OCI-LY7 (cell line): ENCODE measurements at regions not wholly inside any gene's neighbourhood (a gene's known extent, or its start where the extent isn't known, plus 50 kb on each side); places are given as distances from the start of the nearest gene placed in this dataset.

Experiments
- BruUV-seq: library from RNA; stranded (reverse); fragments of 400-500 nt; replicated peaks from 2 replicates; lab custom pipeline; 2021; lab: Mats Ljungman, UMichigan
- CTCF ChIA-PET: fragments of 300-600 bp; sonication (Branson Sonifier 250); formaldehyde crosslinking; loops from one replicate; lab custom pipeline; 2022; ENCODE audit warnings: antibody characterized with exemption; ENCODE audit not compliant: unreplicated experiment; lab: Charles Lee
- POLR2A ChIA-PET: fragments of 300-600 bp; sonication (Branson Sonifier 250); formaldehyde crosslinking; loops from one replicate; lab custom pipeline; 2022; ENCODE audit warnings: antibody characterized with exemption; lab: Charles Lee
- DNase-seq: peaks from one replicate; pipeline ENCODE4 v3.0.0-alpha.2; 2015; ENCODE audit warnings: low spot score
- H2AFZ ChIP-seq: fragments of 200-600 bp; sonication (generic), shearing (Covaris generic); 2 replicates; pipeline ENCODE4 v1.6.1; 2014; ENCODE audit warnings: mild to moderate bottlenecking, antibody characterized with exemption, low read length, moderate library complexity
- H3K27ac ChIP-seq: fragments of 200-600 bp; sonication (generic); 2 replicates; pipeline ENCODE4 v1.5.1; 2014; ENCODE audit warnings: mixed run types, low read depth, mild to moderate bottlenecking, moderate library complexity, low read length, inconsistent platforms; ENCODE audit not compliant: poor library complexity, severe bottlenecking
- H3K36me3 ChIP-seq: fragments of 200-600 bp; sonication (generic); 2 replicates; pipeline ENCODE4 v1.6.1; 2014; ENCODE audit warnings: mild to moderate bottlenecking, antibody characterized with exemption, low read length, moderate library complexity, mixed read lengths; ENCODE audit not compliant: insufficient read depth
- H3K4me1 ChIP-seq: fragments of 200-600 bp; sonication (generic); 2 replicates; pipeline ENCODE4 v1.5.1; 2014; ENCODE audit warnings: mild to moderate bottlenecking, low read length; ENCODE audit not compliant: insufficient read depth, poor library complexity, severe bottlenecking
- H3K4me2 ChIP-seq: fragments of 200-600 bp; sonication (generic); 2 replicates; pipeline ENCODE4 v1.6.1; 2014; ENCODE audit warnings: mild to moderate bottlenecking, low read length
- H3K4me3 ChIP-seq: fragments of 200-600 bp; sonication (generic); 2 replicates; pipeline ENCODE4 v1.5.1; 2014; ENCODE audit warnings: mild to moderate bottlenecking, low read depth, low read length; ENCODE audit not compliant: poor library complexity, severe bottlenecking
- H3K79me2 ChIP-seq: fragments of 200-600 bp; sonication (generic); 2 replicates; pipeline ENCODE4 v1.6.1; 2016; ENCODE audit warnings: low read depth, mild to moderate bottlenecking, low read length, moderate library complexity, mixed read lengths; ENCODE audit not compliant: insufficient read depth
- H3K9me2 ChIP-seq: fragments of 200-600 bp; sonication (generic); 2 replicates; pipeline ENCODE4 v1.6.1; 2016; ENCODE audit warnings: mild to moderate bottlenecking, low read length, mixed read lengths; ENCODE audit not compliant: insufficient read depth
- H3K9me3 ChIP-seq: fragments of 200-600 bp; sonication (generic); 2 replicates; pipeline ENCODE4 v1.6.1; 2014; ENCODE audit warnings: mild to moderate bottlenecking, mixed run types, low read length, mixed read lengths
- H4K20me1 ChIP-seq: fragments of 200-600 bp; sonication (generic); 2 replicates; pipeline ENCODE4 v1.6.1; 2014; ENCODE audit warnings: mild to moderate bottlenecking, antibody characterized with exemption, low read length, moderate library complexity, mixed read lengths; ENCODE audit not compliant: insufficient read depth
- EZH2phosphoT487 ChIP-seq: fragments of 200-600 bp; sonication (generic); IDR thresholded peaks from 2 replicates; pipeline ENCODE4 v1.6.1; 2018; ENCODE audit warnings: low read depth, borderline replicate concordance, mild to moderate bottlenecking, mixed run types, antibody characterized with exemption, low read length, moderate library complexity, mixed read lengths
- intact Hi-C: fragments of 100-400 bp; cut with micrococcal nuclease; formaldehyde crosslinking; loops from one replicate; pipeline ENCODE4 v1.10.0; 2022; ENCODE audit not compliant: unreplicated experiment
- TF ChIP-seq, protein P1 (sequence below): fragments of 200-600 bp; sonication (generic); conservative IDR thresholded peaks from 2 replicates; pipeline ENCODE4 v1.5.1; 2014; ENCODE audit warnings: mild to moderate bottlenecking, antibody characterized with exemption, low read length, moderate library complexity, mixed read lengths

DNA sequence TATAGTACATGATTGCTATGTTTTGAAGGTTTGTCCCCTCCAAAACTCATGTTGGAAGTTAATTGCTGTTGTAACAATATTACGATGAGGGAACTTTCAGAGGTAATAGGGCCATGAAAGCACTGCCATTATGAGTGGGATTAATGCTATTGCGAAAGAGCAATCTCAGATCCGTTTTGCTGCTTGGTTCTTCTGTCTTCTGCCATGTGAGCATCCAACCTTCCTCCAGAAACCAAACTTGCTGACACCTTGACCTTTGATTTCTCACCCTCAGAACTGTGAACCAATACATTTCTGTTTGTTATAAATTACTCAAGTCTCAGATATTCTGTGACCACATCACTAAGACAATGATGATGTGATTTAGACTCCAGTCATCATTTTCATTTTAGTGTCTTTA is 2590.9 kb downstream of the PCDH9 start:
- POLR2A ChIA-PET, result interaction anchor here (1.0 kb wide), 1 partner anchor 11 kb away, joined by 3 read pairs; no protein-coding TSS in a partner anchor
- intact Hi-C loops, result no loop called here
- no TSS peak for BruUV-seq

DNA sequence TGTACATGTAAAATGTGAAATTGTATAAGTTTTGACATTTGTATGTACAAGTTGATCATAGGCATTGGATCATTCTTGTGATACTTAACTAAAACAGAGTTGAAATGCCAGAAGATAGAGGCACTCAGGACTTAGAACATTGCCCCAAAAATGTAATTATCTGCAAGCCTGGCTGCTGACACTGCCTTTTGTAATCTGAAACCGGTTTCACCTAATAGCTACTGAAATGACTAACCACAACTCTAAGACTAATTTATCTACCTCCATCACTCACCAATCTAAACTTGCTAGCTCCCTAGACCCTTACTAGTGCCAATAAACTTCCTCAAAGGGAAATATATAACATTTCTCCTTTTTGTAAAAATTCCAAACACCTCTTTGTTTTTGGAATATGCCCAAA is 2596.2 kb downstream of the PCDH9 start:
- TF ChIP-seq, protein P1, sequence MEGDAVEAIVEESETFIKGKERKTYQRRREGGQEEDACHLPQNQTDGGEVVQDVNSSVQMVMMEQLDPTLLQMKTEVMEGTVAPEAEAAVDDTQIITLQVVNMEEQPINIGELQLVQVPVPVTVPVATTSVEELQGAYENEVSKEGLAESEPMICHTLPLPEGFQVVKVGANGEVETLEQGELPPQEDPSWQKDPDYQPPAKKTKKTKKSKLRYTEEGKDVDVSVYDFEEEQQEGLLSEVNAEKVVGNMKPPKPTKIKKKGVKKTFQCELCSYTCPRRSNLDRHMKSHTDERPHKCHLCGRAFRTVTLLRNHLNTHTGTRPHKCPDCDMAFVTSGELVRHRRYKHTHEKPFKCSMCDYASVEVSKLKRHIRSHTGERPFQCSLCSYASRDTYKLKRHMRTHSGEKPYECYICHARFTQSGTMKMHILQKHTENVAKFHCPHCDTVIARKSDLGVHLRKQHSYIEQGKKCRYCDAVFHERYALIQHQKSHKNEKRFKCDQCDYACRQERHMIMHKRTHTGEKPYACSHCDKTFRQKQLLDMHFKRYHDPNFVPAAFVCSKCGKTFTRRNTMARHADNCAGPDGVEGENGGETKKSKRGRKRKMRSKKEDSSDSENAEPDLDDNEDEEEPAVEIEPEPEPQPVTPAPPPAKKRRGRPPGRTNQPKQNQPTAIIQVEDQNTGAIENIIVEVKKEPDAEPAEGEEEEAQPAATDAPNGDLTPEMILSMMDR, result no peak
- no peak for TF ChIP-seq EZH2phosphoT487

More for the DNA sequence above, 2590.9 kb downstream of the PCDH9 start:
- Histone ChIP-seq H3K4me1 (no peaks in the 10 kb centered on the region), H3K27ac (no peak overlapping the region), H2AFZ (no peak overlapping the region), H3K4me3 (no peak overlapping the region), H3K9me2 (no peaks in the 10 kb centered on the region), H3K9me3 (no peaks in the 10 kb centered on the region), H3K36me3 (no peaks in the 10 kb centered on the region), H3K4me2 (no peak overlapping the region), H3K79me2 (no peaks in the 10 kb centered on the region), H4K20me1 (no peaks in the 10 kb centered on the region)
- CTCF ChIA-PET, result no interaction called here
- DNase-seq, result no peak
- no peak for TF ChIP-seq EZH2phosphoT487
- TF ChIP-seq, protein P1, result no peak

DNA sequence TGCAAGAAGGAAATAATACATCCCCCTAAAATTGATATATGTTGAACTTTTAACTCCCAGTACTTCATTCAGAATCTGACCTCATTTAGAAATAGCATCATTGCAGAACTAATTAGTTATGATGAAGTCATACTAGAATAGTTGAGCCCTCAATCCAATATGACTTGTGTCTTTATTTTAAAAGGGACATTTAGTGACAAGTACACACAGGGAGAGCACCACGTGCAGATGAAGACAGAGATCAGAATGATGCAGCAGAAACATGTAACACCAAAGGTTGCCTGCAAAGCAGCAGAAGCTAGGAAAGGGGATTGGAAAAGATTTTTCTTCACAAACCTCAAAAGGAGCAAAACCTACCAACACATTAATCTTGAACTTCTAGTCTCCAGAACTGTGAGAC is 2602.5 kb downstream of the PCDH9 start:
- intact Hi-C loops, result no loop called here
- Histone ChIP-seq H3K4me3 (no peak overlapping the region), H3K4me1 (no peaks in the 10 kb centered on the region), H3K9me3 (no peaks in the 10 kb centered on the region), H3K27ac (no peak overlapping the region), H3K36me3 (no peaks in the 10 kb centered on the region), H2AFZ (no peak overlapping the region), H3K9me2 (no peaks in the 10 kb centered on the region), H3K79me2 (no peaks in the 10 kb centered on the region), H4K20me1 (no peaks in the 10 kb centered on the region), H3K4me2 (no peak overlapping the region)
- no TSS peak for BruUV-seq
- POLR2A ChIA-PET, result no interaction called here
- no peak for DNase-seq
- TF ChIP-seq EZH2phosphoT487, result no peak
- TF ChIP-seq, protein P1, result no peak
- CTCF ChIA-PET, result no interaction called here

More for the DNA sequence above, 2596.2 kb downstream of the PCDH9 start:
- Histone ChIP-seq H3K36me3 (no peaks in the 10 kb centered on the region), H3K9me3 (no peaks in the 10 kb centered on the region), H3K79me2 (no peaks in the 10 kb centered on the region), H2AFZ (no peak overlapping the region), H3K4me3 (no peak overlapping the region), H3K4me2 (no peak overlapping the region), H4K20me1 (no peaks in the 10 kb centered on the region), H3K9me2 (no peaks in the 10 kb centered on the region), H3K4me1 (no peaks in the 10 kb centered on the region), H3K27ac (no peak overlapping the region)
- no TSS peak for BruUV-seq
- intact Hi-C loops, result no loop called here
- ChIA-PET POLR2A (interaction anchor here (0.6 kb wide), 1 partner anchor 62 kb away, joined by 5 read pairs; no protein-coding TSS in a partner anchor), CTCF (no interaction called here)
- no peak for DNase-seq
